Brain pericyte (primary cell): ENCODE measurements at regions not wholly inside any gene's neighbourhood (a gene's known extent, or its start where the extent isn't known, plus 50 kb on each side); places are given as distances from the start of the nearest gene placed in this dataset.
"Not testable (repeated sequence)": the region's sequence is repeated elsewhere in the genome, so short reads cannot be mapped to it uniquely, and the experiment has no call there.

ENCODE experiments used
- DNase-seq: peaks from one replicate; pipeline ENCODE4 v3.0.0-alpha.2; 2012; ENCODE audit warnings: low read depth, low spot score

- DNase-seq: no peak
Observed at GRCh38 chr11:116053548-116053919, 549.3 kb upstream of the CADM1 start.

DNA sequence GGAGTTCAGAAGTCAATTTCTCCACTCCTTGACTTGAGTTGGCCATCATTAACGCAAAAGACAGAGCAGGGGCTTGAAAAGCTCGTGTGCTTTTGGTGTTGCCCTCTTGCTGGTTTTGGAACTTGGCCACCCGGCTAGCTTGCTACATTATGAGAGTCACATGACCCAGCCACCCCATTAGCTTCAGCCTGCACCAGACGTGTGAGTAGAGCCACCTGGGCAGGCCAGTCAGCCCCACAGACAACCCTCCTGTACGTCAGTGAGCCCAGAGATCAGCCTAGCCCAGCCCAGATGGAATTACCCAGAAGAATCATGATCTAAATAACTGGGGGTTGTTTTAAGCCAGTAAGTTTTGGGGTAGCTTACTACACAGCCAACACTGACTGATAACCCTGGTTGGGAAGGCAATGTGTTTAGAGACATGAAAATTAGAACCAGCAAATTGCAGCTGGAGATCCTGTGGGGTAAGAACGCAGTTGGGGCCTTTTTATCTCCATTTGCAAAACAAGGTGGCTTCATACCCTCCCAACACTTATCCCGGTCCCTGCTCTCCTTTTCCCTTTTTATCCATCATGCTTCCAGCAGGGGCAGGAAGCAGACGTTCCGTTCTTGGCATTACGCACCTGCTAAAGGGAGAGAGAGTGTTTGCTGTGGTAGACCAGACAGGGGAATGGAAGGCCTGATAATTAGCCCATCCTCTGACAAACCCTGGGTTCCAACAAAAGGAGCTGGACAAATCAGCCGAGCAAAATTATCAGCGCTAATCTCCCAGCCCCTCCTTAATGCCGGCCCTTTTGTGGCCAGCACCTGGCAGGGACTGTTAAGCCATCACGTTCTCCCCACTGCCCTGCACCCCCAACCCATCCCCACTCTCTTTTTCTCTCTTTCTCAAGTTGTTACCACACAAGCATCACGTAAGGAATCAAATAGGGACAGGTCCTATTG is 548.7 kb upstream of the CADM1 start:
- no peak for DNase-seq

- DNase-seq: no peak
Observed at GRCh38 chr11:116051494-116051893, 547.3 kb upstream of the CADM1 start.

DNA sequence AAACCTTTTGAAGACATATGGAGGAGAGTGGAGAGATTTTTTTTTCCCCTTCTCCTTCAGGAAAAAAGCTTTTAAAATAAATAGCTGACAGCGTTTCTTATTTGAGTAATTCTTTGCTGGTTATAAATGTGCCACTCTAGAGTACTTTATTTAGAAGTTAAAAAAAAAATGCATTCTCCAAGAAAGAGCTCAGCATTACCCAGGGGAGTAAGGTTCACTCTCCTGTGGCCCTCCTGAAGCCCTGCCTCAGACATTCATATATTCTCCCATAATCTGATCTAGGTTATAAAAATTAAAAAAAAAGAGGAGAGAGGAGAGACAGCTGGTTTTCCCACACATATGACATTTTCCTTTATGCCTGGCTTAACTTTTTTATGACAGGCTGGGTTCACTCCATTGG is 545.2 kb upstream of the CADM1 start:
- no peak for DNase-seq

GRCh38 chr11:116046127-116046526 is 541.9 kb upstream of the CADM1 start:
- DNase-seq: no peak

DNA sequence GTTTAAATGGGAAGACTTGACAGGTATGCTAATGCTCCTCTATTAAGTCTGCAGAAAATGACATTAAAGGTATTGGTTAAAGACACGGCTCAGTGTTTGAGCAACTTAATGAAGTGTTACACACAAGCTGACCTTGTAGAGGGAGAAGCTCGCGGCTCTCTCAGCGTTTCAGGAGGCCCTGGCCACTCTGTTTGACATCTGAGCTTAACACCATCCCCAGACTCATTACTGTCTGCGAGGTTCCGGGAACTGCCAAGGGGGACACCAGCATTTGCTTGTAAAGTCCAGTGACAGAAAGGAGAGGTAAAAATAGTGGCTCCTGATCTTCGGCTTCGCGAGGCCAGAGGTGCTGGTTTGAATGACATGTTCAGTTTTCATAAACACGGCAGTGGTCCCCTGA is 540.7 kb upstream of the CADM1 start:
- no peak for DNase-seq

GRCh38 chr11:116044520-116044919 is 540.3 kb upstream of the CADM1 start:
- no peak for DNase-seq

- DNase-seq: no peak
Observed at GRCh38 chr11:116043857-116044256, 539.6 kb upstream of the CADM1 start.

GRCh38 chr11:116043059-116043458 is 538.8 kb upstream of the CADM1 start:
- DNase-seq: not testable (repeated sequence)

- no peak for DNase-seq
Observed at GRCh38 chr11:116042146-116042545, 537.9 kb upstream of the CADM1 start.

- no peak for DNase-seq
Observed at GRCh38 chr11:116037861-116038260, 533.6 kb upstream of the CADM1 start.

DNA sequence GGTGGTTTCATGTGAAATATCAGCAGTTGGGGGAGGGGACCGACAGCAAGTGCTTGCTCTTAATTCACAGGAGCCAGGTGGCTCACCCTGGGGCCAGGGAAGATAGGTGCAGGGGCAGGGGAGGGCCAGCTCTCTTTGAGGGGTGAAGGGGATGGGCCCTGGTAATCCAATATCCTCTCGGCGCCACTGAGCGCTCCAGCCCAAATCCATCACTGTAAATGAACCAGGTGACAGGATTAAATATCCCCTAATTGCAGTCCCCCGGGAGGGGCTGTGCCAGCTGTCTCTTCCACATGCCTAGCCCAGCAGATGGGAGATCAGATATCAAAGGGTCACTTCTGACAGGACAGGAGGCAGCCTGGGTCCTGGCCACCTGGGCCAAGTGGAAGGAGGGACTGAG is 531.8 kb upstream of the CADM1 start:
- no peak for DNase-seq

- no peak for DNase-seq
Observed at GRCh38 chr11:116033931-116034553, 529.8 kb upstream of the CADM1 start.

- DNase-seq: no peak
Observed at GRCh38 chr11:116030697-116031331, 526.6 kb upstream of the CADM1 start.

DNA sequence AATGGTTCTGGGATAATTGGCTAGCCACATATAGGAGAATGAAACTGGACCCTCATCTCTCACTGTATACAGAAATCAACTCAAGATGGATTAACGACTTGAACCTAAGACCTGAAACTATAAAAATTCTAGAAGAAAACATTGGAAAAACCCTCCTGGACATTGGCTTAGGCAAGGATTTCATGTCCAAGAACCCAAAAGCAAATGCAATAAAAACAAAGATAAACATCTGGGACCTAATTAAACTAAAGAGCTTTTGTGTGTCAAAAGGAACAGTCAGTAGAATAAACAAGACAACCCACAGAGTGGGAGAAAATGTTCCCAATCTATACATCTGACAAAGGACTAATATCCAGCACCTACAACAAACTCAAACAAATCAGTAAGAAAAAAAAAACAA is 524.3 kb upstream of the CADM1 start:
- not testable (repeated sequence) for DNase-seq

DNA sequence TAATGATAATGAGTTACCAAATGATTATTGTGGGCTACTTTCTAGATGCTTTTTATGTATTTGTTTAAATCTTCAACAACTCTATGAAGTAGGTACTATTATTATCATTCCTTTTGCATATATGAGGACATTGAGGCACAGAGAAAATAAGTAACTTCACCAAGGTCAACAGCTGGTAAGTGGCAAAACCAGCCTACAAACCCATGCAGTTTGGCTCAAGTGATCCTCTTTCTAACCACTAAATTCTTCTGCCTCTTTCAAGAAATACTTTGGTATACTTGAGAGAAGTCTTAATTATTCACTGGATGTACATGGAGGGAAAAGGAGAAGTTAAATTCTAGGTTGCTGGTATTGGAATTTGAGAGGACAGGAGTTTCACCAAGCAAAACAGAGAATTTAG is 495.2 kb upstream of the CADM1 start:
- DNase-seq: no peak

GRCh38 chr11:115996808-115997188 is 492.6 kb upstream of the CADM1 start:
- DNase-seq: no peak

GRCh38 chr11:115996125-115996807 is 492.1 kb upstream of the CADM1 start:
- DNase-seq: no peak

DNA sequence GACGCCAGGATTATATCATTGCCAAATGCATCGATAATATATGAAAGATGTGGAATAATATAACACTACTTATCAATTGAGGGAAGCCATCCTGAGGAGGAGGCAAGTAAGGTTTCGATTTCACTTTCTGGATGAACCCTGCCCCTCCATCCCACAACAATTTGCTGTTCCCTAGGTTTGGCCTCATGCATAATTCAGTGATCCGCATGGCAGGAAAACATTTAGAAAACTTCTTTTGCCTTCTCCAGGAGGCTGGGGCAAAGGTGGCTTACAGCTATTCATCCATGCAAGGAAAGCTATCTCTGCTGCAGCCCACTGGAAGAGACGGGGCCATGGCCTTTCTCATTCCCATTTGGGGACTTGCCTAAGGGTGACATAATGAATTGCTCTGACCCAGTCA is 489.4 kb upstream of the CADM1 start:
- no peak for DNase-seq

DNA sequence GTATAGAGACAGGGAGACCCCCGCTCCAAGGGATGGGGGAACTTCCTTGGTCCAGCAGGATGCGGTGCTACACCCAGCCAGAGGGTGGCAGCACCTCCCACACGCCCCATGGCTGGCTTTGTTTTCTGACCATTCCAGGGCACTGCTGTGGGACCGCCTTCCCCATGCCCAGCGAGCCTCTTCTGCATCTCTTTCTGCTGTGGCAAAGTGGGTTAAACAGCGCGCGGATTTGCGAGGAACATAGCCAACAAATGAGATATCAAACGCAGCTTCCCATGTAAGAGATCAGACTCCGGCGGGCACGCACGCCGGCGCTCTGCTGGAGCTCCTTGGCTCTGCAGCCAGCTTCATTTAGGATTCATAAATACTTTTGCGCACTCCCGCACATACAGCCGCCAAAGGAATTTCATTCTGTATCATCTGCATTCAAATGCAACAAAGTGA is 485.8 kb upstream of the CADM1 start:
- no peak for DNase-seq

GRCh38 chr11:115985896-115986295 is 481.7 kb upstream of the CADM1 start:
- DNase-seq: no peak

- no peak for DNase-seq
Observed at GRCh38 chr11:115984228-115984627, 480.0 kb upstream of the CADM1 start.
